GM15510 (cell line): ENCODE measurements at regions not wholly inside any gene's neighbourhood (a gene's known extent, or its start where the extent isn't known, plus 50 kb on each side); places are given as distances from the start of the nearest gene placed in this dataset.

Source experiments
- POLR2A ChIP-seq: IDR thresholded peaks from 3 replicates; pipeline ENCODE4 v1.6.1; 2011; ENCODE audit warnings: borderline replicate concordance; ENCODE audit not compliant: insufficient read length; ENCODE audit errors: extremely low read depth

DNA sequence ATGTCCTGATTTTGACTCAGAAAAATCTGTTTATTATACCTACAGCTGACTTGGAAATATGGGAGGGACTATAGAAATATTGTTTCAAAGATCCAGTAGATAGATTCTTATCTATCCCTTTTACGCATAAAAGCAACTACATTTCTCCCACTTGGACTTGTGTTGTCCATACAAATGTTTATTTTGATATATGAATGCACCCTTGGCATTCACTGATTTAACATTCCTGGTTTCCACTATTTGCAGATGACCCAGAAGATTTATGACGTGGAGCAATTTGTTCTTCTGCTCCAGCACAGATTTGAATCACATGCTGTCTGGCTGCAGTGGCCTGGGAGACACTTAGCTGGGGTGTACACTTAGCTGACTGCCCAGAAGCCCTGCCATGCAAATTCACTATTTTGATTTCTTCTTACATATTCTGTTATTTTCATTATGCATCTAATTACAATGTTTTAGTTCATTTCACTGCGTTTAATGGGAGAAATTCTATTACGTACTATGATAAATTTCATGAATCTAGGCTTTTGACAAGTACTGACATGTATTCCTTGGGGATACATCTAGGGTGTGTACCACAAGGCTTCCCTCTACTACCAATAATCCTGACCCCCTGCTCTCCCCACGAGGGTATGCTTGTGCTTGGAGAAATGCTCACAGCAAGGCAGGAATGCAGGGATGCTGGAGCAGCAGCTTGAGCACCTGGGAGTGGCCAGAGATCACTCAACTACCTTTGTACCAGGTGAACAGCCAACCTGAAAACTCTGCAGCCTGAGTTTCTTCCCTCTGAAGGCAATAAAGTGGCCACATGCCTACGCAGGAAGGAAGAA is 223.6 kb upstream of the TBL1XR1 start:
- no peak for TF ChIP-seq POLR2A

GRCh38 chr3:177421481-177421785 is 224.2 kb upstream of the TBL1XR1 start:
- TF ChIP-seq POLR2A: no peak

GRCh38 chr3:177424521-177424920 is 227.2 kb upstream of the TBL1XR1 start:
- TF ChIP-seq POLR2A: no peak

DNA sequence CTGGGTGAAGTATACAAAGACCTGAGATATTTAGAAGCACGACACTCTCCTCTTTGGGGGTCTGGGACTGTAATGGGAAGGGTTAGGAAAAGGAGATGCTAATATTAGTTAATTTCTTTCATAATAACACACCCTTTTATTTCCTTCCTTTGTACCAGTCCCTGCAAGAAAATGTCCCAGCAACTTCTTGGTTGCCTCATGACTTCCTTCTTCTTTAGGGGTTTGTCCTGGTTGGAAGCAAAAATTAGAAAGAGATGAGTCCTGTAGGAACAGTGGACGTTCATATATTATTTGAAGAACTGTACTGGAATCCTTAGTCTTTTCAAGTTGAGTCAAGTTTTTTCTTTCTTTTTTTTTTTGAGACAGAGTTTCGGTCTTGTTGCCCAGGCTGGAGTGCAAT is 227.8 kb upstream of the TBL1XR1 start:
- TF ChIP-seq POLR2A: no peak

DNA sequence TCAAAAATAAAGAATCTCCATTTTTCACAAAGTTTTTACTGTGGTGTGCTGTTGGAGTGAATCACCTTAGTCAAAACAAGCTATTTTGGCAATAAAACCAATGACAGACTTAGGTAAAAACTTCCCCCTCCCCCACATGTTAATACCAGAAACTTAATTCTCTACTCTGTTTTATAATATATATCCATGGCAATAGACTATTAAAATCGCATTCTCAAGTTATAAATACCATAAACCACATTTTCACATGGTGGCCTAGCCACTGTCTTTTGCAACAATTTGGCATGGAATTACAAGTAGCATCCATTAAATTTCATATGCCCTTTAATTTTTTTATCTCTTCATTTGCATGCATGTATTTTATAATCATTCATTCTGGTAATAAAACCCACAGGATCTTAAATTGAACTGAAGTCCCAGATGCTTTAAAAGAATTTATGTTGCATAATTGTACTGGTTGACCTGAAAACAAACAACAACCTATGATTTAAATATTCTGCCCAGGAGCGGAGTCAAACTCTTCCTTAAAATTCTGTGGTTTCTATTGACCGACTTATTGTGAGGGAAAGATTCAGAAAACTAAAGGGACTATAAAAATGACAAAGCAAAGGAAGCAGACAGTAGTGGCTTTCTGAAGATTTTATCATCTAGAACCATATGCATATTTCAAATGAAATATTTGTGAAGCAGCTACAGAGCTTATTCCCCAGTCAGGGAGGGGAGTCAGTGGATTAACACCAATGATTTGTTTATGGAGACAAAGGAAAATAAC is 229.0 kb upstream of the TBL1XR1 start:
- TF ChIP-seq POLR2A: no peak

GRCh38 chr3:177426878-177427495 is 229.7 kb upstream of the TBL1XR1 start:
- TF ChIP-seq POLR2A: no peak

DNA sequence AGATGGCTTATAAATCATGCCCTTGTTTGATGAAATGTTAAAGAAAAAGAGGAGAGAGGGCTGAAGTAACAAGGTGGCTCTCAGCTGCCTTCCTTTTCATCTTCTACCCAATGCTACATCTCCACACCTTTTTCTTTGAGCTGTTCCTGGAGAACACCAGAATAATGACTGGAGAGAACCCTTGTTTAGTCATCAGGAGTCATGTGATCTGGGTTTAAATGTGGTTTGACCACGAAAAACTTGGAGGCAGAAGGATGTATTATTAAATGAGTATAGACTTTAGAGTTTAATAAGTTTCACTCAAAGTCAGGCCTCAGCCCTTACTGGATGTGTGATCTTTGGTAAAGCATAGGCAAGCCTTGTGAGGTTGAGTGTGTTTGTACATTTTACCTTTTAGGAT is 230.3 kb upstream of the TBL1XR1 start:
- no peak for TF ChIP-seq POLR2A

DNA sequence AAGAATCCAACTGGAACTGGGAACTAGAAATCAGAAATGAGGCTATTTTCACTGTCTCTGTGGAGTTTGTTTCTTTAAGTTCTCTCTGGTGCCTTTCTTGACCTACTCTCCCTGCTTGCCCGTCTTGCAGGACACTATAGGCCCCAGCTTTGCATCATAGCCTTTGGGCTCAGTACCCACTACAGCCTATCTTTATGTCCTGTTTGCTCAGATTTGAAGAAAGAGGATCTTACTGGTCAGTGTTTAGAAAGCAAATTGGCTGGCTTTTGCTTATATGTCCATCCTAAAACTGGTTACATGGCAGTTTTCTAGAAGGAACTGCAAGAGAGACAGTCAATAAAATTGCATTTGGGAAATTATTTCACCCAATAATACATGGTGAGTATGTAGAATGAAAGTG is 231.8 kb upstream of the TBL1XR1 start:
- no peak for TF ChIP-seq POLR2A

GRCh38 chr3:177429771-177430170 is 232.5 kb upstream of the TBL1XR1 start:
- no peak for TF ChIP-seq POLR2A

DNA sequence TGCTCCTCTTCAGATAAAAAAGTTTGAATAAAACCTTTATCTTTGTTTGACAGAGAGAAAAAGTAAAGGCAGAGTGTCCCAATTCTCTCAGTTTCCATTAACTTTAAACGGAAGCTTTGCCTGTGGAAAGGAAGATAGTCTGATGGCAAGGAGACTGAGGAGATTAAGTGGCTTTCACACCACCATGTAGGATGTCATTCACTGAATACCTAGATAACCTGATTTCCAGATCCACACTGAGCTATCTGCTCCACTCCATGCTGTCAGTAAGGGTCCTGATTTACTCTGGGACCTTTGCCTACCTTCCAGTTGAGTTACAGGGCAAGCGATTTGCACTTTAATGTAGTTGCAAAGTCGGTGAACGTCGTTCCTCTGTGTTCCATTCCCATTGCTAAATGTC is 233.4 kb upstream of the TBL1XR1 start:
- TF ChIP-seq POLR2A: no peak

DNA sequence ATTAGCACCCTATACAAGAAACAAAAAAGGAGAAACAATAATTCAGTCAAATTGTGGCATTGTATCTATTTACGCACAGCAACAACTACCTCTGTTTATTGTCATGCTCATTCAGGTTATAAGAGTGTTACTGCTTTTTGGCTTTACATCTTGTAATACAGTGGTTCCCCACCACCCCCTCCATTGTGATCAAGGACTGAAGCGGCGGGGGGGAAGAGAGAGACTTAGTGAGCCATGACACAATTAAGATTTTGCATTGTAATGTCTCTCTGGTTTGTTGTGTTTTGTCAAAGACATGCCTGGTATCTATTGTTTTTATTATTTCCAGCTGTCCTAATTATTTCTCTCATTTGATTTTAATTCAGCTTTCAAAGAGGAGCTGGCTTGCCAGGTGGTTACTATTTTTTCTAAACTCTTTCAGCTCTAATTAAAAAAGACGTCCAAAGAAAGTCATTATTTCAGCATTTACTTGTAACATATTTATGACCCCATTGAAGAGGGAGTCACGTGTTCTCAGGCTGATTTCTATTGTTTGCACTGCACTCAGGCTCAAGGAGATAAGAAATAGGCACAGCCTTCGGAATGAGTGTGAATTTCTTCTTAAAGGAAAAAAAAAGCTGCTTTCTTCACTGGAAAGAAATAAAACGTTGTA is 234.4 kb upstream of the TBL1XR1 start:
- no peak for TF ChIP-seq POLR2A

- no peak for TF ChIP-seq POLR2A
Measured at GRCh38 chr3:177435301-177435700, 238.0 kb upstream of the TBL1XR1 start.

GRCh38 chr3:177437513-177438337 is 240.4 kb upstream of the TBL1XR1 start:
- no peak for TF ChIP-seq POLR2A

DNA sequence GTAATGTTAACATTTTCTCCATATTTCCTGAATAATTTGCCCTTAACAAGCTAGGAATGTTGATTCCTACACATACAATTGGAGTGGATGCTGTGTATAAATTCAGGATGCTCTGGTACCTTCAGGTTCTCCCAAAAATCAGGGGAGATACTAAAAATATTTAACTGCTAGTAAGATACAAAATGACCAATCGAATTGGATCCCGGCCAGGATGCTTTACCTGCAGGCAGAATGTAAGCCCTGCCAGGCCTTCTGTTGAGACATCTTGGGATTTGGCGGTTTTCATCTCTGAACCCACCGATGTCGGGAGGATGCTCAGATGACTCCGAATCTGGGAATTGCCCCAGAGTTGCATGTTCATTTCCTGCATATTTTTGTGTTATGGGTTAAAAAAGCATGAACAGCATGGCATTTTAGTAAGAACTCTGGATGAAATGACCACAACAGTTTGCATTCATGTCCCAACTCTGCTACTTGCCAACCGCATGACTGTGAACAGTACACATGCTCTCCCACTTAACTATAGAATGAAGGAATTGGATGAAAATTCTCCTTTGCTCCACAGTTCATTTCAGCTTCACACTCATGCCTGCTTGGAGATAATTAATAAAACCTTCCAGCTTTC is 241.4 kb upstream of the TBL1XR1 start:
- TF ChIP-seq POLR2A: no peak
